ENCODE measurements at regions not wholly inside any gene's neighbourhood (a gene's known extent, or its start where the extent isn't known, plus 50 kb on each side); places are given as distances from the start of the nearest gene placed in this dataset.

DNA sequence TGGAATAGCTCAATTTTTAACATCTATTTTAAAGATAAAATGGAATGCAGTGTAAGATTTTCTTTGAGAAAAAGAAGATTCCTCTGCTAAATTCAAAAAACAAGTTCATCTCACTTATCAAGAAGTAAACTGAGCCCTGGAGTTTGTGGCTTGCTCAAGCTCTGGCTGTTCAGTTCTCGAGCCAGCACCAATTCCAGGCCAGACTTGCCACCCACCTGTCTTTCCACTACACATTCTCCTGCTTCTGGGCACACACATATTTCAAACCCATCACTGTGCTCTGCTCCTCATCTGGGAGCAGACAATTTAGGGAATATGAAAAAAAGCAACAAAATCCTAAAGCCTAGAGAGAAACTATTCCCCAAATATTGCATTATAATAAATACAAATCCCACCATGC, 424.5 kb downstream of the ENC1 start:
- Histone ChIP-seq H3K4me2 (no peak overlapping the region), H3K4me1 (ENCODE audit: insufficient read depth) (no peaks in the 10 kb centered on the region), H3K4me3 (no peak overlapping the region), H3K9me2 (ENCODE audit: insufficient read depth) (no peaks in the 10 kb centered on the region), H3K27me3 (ENCODE audit: insufficient read depth) (no peaks in the 10 kb centered on the region), H3K27ac (ENCODE audit: low read depth) (no peak overlapping the region), H2AFZ (no peak overlapping the region), H3F3A (replicated peaks; ENCODE audit: low read depth) (no peaks in the 10 kb centered on the region), H3K79me2 (replicated peaks; ENCODE audit: insufficient read depth) (no peaks in the 10 kb centered on the region), H4K20me1 (replicated peaks; ENCODE audit: insufficient read depth) (no peaks in the 10 kb centered on the region), H3K36me3 (ENCODE audit: insufficient read depth) (no peaks in the 10 kb centered on the region)
- Mint-ChIP-seq H3K9me3 (peaks cover 21% of the 10 kb centered on the region), H3K27ac (no peak overlapping the region), H3K36me3 (ENCODE audit: low read depth) (peaks cover 5% of the 10 kb centered on the region; the same call in 2 of the 3 replicates), H3K4me3 (no peak overlapping the region), H3K27me3 (ENCODE audit: insufficient read depth, low read depth, poor library complexity) (no peaks in the 10 kb centered on the region), H3K4me1 (no peaks in the 10 kb centered on the region)
- no peak for DNase-seq (ENCODE audit: low spot score)
- ATAC-seq, result no peak
- TF ChIP-seq ZNF114 (CRISPR knock-in tag; IDR thresholded peaks at IDR 0.05) (no peak), EZH2phosphoT487 (IDR thresholded peaks at IDR 0.05; ENCODE audit: unreplicated experiment) (no peak)
- TF ChIP-seq, protein P1, sequence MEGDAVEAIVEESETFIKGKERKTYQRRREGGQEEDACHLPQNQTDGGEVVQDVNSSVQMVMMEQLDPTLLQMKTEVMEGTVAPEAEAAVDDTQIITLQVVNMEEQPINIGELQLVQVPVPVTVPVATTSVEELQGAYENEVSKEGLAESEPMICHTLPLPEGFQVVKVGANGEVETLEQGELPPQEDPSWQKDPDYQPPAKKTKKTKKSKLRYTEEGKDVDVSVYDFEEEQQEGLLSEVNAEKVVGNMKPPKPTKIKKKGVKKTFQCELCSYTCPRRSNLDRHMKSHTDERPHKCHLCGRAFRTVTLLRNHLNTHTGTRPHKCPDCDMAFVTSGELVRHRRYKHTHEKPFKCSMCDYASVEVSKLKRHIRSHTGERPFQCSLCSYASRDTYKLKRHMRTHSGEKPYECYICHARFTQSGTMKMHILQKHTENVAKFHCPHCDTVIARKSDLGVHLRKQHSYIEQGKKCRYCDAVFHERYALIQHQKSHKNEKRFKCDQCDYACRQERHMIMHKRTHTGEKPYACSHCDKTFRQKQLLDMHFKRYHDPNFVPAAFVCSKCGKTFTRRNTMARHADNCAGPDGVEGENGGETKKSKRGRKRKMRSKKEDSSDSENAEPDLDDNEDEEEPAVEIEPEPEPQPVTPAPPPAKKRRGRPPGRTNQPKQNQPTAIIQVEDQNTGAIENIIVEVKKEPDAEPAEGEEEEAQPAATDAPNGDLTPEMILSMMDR (conservative IDR thresholded peaks at IDR 0.05; ENCODE audit: low read depth in 2 of 2), result no peak
- TF ChIP-seq, protein P2, sequence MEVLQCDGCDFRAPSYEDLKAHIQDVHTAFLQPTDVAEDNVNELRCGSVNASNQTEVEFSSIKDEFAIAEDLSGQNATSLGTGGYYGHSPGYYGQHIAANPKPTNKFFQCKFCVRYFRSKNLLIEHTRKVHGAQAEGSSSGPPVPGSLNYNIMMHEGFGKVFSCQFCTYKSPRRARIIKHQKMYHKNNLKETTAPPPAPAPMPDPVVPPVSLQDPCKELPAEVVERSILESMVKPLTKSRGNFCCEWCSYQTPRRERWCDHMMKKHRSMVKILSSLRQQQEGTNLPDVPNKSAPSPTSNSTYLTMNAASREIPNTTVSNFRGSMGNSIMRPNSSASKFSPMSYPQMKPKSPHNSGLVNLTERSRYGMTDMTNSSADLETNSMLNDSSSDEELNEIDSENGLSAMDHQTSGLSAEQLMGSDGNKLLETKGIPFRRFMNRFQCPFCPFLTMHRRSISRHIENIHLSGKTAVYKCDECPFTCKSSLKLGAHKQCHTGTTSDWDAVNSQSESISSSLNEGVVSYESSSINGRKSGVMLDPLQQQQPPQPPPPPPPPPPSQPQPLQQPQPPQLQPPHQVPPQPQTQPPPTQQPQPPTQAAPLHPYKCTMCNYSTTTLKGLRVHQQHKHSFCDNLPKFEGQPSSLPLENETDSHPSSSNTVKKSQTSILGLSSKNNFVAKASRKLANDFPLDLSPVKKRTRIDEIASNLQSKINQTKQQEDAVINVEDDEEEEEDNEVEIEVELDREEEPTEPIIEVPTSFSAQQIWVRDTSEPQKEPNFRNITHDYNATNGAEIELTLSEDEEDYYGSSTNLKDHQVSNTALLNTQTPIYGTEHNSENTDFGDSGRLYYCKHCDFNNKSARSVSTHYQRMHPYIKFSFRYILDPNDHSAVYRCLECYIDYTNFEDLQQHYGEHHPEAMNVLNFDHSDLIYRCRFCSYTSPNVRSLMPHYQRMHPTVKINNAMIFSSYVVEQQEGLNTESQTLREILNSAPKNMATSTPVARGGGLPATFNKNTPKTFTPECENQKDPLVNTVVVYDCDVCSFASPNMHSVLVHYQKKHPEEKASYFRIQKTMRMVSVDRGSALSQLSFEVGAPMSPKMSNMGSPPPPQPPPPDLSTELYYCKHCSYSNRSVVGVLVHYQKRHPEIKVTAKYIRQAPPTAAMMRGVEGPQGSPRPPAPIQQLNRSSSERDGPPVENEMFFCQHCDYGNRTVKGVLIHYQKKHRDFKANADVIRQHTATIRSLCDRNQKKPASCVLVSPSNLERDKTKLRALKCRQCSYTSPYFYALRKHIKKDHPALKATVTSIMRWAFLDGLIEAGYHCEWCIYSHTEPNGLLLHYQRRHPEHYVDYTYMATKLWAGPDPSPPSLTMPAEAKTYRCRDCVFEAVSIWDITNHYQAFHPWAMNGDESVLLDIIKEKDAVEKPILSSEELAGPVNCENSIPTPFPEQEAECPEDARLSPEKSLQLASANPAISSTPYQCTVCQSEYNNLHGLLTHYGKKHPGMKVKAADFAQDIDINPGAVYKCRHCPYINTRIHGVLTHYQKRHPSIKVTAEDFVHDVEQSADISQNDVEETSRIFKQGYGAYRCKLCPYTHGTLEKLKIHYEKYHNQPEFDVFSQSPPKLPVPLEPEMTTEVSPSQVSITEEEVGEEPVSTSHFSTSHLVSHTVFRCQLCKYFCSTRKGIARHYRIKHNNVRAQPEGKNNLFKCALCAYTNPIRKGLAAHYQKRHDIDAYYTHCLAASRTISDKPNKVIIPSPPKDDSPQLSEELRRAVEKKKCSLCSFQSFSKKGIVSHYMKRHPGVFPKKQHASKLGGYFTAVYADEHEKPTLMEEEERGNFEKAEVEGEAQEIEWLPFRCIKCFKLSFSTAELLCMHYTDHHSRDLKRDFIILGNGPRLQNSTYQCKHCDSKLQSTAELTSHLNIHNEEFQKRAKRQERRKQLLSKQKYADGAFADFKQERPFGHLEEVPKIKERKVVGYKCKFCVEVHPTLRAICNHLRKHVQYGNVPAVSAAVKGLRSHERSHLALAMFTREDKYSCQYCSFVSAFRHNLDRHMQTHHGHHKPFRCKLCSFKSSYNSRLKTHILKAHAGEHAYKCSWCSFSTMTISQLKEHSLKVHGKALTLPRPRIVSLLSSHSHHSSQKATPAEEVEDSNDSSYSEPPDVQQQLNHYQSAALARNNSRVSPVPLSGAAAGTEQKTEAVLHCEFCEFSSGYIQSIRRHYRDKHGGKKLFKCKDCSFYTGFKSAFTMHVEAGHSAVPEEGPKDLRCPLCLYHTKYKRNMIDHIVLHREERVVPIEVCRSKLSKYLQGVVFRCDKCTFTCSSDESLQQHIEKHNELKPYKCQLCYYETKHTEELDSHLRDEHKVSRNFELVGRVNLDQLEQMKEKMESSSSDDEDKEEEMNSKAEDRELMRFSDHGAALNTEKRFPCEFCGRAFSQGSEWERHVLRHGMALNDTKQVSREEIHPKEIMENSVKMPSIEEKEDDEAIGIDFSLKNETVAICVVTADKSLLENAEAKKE (CRISPR knock-in tag; IDR thresholded peaks at IDR 0.05), result no peak

DNA sequence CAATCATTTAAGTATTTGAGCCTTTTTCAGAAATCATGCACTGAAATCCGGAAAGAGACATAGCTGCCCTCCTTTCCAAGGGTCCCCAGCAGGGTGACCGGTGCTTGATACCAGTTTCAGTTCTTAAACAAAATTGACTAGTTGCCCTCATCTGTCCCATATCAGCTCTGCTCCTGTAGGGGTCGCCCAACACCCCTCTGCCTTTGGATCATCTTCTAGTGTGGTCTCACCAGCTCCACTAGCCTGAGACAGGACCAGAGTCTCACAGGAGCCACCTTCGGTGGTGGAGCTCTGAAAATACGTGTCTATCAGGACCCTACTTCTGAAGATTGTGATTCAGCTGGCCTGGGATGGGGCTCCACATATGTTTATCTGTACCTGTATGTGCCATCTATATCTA, 428.2 kb downstream of the ENC1 start:
- Histone ChIP-seq H3K4me1 (ENCODE audit: insufficient read depth) (no peaks in the 10 kb centered on the region), H3K79me2 (replicated peaks; ENCODE audit: insufficient read depth) (no peaks in the 10 kb centered on the region), H3F3A (replicated peaks; ENCODE audit: low read depth) (no peaks in the 10 kb centered on the region), H2AFZ (no peak overlapping the region), H3K36me3 (ENCODE audit: insufficient read depth) (no peaks in the 10 kb centered on the region), H3K4me2 (no peak overlapping the region), H4K20me1 (replicated peaks; ENCODE audit: insufficient read depth) (no peaks in the 10 kb centered on the region), H3K27ac (ENCODE audit: low read depth) (no peak overlapping the region), H3K9me2 (ENCODE audit: insufficient read depth) (no peaks in the 10 kb centered on the region), H3K4me3 (no peak overlapping the region), H3K27me3 (ENCODE audit: insufficient read depth) (no peaks in the 10 kb centered on the region)
- Mint-ChIP-seq H3K27me3 (ENCODE audit: insufficient read depth, low read depth, poor library complexity) (no peaks in the 10 kb centered on the region), H3K4me1 (peaks cover under 1% of the 10 kb centered on the region), H3K9me3 (no peaks in the 10 kb centered on the region), H3K4me3 (no peak overlapping the region), H3K27ac (no peak overlapping the region), H3K36me3 (ENCODE audit: low read depth) (no peaks in the 10 kb centered on the region)
- DNase-seq (ENCODE audit: low spot score) (peak; percentile 60), ATAC-seq (peak; percentile 96)
- TF ChIP-seq, protein P2 (CRISPR knock-in tag; IDR thresholded peaks at IDR 0.05), result peak; percentile 95

All from GM23338 (cell line).